ENCODE measurements at regions not wholly inside any gene's neighbourhood (a gene's known extent, or its start where the extent isn't known, plus 50 kb on each side); places are given as distances from the start of the nearest gene placed in this dataset.

- no peak for DNase-seq
These were observed 230.2 kb upstream of the ARRDC4 start for GRCh38 chr15:97730315-97730714.

GRCh38 chr15:97731859-97732258, 228.6 kb upstream of the ARRDC4 start:
- DNase-seq = no peak

- DNase-seq = no peak
These were observed 227.1 kb upstream of the ARRDC4 start for GRCh38 chr15:97733373-97733772.

GRCh38 chr15:97736748-97737147, 223.8 kb upstream of the ARRDC4 start:
- no peak for DNase-seq

- no peak for DNase-seq
These were observed 214.9 kb upstream of the ARRDC4 start for GRCh38 chr15:97745481-97746071.

GRCh38 chr15:97747342-97747741, 213.2 kb upstream of the ARRDC4 start:
- DNase-seq = no peak

- DNase-seq = no peak
These were observed 211.9 kb upstream of the ARRDC4 start for GRCh38 chr15:97748576-97748975.

- no peak for DNase-seq
These were observed 210.4 kb upstream of the ARRDC4 start for GRCh38 chr15:97750060-97750459.

- no peak for DNase-seq
These were observed 204.8 kb upstream of the ARRDC4 start for GRCh38 chr15:97755726-97756125.

GRCh38 chr15:97759363-97759762, 201.1 kb upstream of the ARRDC4 start:
- DNase-seq = no peak

GRCh38 chr15:97761110-97761509, 199.4 kb upstream of the ARRDC4 start:
- DNase-seq = no peak

GRCh38 chr15:97783240-97783639, 177.3 kb upstream of the ARRDC4 start:
- DNase-seq = no peak

- no peak for DNase-seq
These were observed 173.8 kb upstream of the ARRDC4 start for GRCh38 chr15:97786741-97787140.

- no peak for DNase-seq
These were observed 170.3 kb upstream of the ARRDC4 start for GRCh38 chr15:97790180-97790579.

- no peak for DNase-seq
These were observed 168.4 kb upstream of the ARRDC4 start for GRCh38 chr15:97791824-97792792.

- DNase-seq = no peak
These were observed 155.6 kb upstream of the ARRDC4 start for GRCh38 chr15:97804950-97805349.

GRCh38 chr15:97806766-97807165, 153.7 kb upstream of the ARRDC4 start:
- DNase-seq = no peak

GRCh38 chr15:97815835-97816234, 144.7 kb upstream of the ARRDC4 start:
- DNase-seq = no peak

- no peak for DNase-seq
These were observed 143.1 kb upstream of the ARRDC4 start for GRCh38 chr15:97817276-97817890.

GRCh38 chr15:97836003-97836402, 124.5 kb upstream of the ARRDC4 start:
- no peak for DNase-seq

GRCh38 chr15:97837896-97838295, 122.6 kb upstream of the ARRDC4 start:
- no peak for DNase-seq

GRCh38 chr15:97838606-97839210, 121.8 kb upstream of the ARRDC4 start:
- DNase-seq = no peak

GRCh38 chr15:97840501-97840900, 120.0 kb upstream of the ARRDC4 start:
- no peak for DNase-seq

- DNase-seq = no peak
These were observed 118.9 kb upstream of the ARRDC4 start for GRCh38 chr15:97841558-97841957.
